Activated B cell treated with CpG ODN at 0.5 μM for 24 hours (primary cell): ENCODE measurements at regions not wholly inside any gene's neighbourhood (a gene's known extent, or its start where the extent isn't known, plus 50 kb on each side); places are given as distances from the start of the nearest gene placed in this dataset.

Source experiments
- ATAC-seq: fragments of 200-7000 bp; cut with Tn5 transposase; one replicate; pipeline ENCODE4 v1.10.0; 2021; ENCODE audit warnings: low read depth, mild to moderate bottlenecking, moderate library complexity
- CTCF ChIA-PET: fragments of 350-600 bp; sonication (Branson Sonifier 250); formaldehyde crosslinking; loops from one replicate; lab custom pipeline; 2021; ENCODE audit warnings: antibody characterized with exemption; lab: Charles Lee
- POLR2A ChIA-PET: fragments of 350-600 bp; sonication (Branson Sonifier 250); formaldehyde crosslinking; loops from one replicate; lab custom pipeline; 2021; ENCODE audit warnings: antibody characterized with exemption; lab: Charles Lee
- DNase-seq: peaks from one replicate; pipeline ENCODE4 v3.0.0; 2022
- H3K27ac Mint-ChIP-seq: one replicate; pipeline ENCODE4 v1.8.0; 2020; ENCODE audit warnings: mixed read lengths
- H3K27me3 Mint-ChIP-seq: one replicate; pipeline ENCODE4 v1.8.0; 2021; ENCODE audit warnings: mixed read lengths
- H3K36me3 Mint-ChIP-seq: one replicate; pipeline ENCODE4 v1.8.0; 2021; ENCODE audit warnings: low read depth, mixed read lengths
- H3K4me1 Mint-ChIP-seq: one replicate; pipeline ENCODE4 v1.8.0; 2021; ENCODE audit warnings: mixed read lengths
- H3K4me3 Mint-ChIP-seq: one replicate; pipeline ENCODE4 v1.8.0; 2020; ENCODE audit warnings: mild to moderate bottlenecking, mixed read lengths
- H3K9me3 Mint-ChIP-seq: one replicate; pipeline ENCODE4 v1.8.0; 2020; ENCODE audit warnings: mixed read lengths
- intact Hi-C: fragments of 100-400 bp; cut with micrococcal nuclease; formaldehyde crosslinking; loops from one replicate; pipeline ENCODE4 v1.15.1; 2024
- TF ChIP-seq, protein P1 (sequence below): fragments of 200-600 bp; IDR thresholded peaks from one replicate; pipeline ENCODE4 v1.8.0; 2022; ENCODE audit warnings: antibody characterized with exemption, mild to moderate bottlenecking

DNA sequence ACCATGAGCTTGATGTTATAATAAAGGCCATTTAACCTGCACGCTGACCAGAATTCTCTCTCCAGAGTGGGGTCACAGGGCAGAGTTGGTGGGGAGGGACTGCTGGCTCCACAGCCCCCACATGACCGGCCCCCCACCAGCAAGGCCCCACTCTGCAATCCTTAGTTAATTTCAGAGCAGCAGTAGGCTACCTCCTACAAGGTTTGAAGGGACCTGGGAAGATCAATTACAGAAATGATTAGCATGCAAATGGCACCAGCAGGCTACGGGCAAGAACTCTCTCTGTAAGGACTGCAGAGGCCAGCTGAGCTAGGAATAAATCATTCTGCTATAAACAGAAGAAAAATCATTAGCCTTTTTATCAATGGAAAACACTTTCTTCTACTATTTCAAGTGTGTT, 135.3 kb downstream of the C1D start:
- DNase-seq (no peak), ATAC-seq (no peak)
- ChIA-PET CTCF (no interaction called here), POLR2A (no interaction called here)
- Mint-ChIP-seq H3K27me3 (peaks cover 11% of the 10 kb centered on the region), H3K9me3 (no peaks in the 10 kb centered on the region), H3K4me3 (no peak overlapping the region), H3K36me3 (no peaks in the 10 kb centered on the region), H3K4me1 (no peaks in the 10 kb centered on the region), H3K27ac (no peak overlapping the region)
- intact Hi-C loops = no loop called here
- TF ChIP-seq, protein P1, sequence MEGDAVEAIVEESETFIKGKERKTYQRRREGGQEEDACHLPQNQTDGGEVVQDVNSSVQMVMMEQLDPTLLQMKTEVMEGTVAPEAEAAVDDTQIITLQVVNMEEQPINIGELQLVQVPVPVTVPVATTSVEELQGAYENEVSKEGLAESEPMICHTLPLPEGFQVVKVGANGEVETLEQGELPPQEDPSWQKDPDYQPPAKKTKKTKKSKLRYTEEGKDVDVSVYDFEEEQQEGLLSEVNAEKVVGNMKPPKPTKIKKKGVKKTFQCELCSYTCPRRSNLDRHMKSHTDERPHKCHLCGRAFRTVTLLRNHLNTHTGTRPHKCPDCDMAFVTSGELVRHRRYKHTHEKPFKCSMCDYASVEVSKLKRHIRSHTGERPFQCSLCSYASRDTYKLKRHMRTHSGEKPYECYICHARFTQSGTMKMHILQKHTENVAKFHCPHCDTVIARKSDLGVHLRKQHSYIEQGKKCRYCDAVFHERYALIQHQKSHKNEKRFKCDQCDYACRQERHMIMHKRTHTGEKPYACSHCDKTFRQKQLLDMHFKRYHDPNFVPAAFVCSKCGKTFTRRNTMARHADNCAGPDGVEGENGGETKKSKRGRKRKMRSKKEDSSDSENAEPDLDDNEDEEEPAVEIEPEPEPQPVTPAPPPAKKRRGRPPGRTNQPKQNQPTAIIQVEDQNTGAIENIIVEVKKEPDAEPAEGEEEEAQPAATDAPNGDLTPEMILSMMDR = no peak

DNA sequence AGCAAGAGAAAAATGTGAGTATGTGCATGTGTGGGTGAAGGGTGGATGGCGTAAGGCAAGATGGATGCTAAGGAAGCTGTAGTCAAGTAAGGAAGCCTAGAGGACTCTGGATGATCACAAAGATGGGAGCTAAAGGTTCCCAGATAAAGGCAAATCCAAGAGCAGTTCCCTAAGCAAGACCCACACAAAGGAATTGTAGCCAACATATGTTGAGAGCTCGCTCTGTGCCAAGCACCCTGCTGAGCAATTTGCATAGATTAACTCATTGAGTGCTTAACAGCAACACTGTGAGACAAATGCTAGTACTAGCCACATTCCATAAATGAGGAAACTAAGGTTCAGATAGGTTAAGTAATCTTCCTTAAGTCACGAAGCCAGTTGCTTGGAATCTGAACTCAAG, 132.6 kb downstream of the C1D start:
- Mint-ChIP-seq H3K36me3 (no peaks in the 10 kb centered on the region), H3K27ac (no peak overlapping the region), H3K4me1 (no peaks in the 10 kb centered on the region), H3K9me3 (no peaks in the 10 kb centered on the region), H3K4me3 (no peak overlapping the region), H3K27me3 (peaks cover 11% of the 10 kb centered on the region)
- TF ChIP-seq, protein P1 = no peak
- ATAC-seq (no peak), DNase-seq (no peak)
- intact Hi-C loops = no loop called here
- ChIA-PET CTCF (no interaction called here), POLR2A (no interaction called here)

DNA sequence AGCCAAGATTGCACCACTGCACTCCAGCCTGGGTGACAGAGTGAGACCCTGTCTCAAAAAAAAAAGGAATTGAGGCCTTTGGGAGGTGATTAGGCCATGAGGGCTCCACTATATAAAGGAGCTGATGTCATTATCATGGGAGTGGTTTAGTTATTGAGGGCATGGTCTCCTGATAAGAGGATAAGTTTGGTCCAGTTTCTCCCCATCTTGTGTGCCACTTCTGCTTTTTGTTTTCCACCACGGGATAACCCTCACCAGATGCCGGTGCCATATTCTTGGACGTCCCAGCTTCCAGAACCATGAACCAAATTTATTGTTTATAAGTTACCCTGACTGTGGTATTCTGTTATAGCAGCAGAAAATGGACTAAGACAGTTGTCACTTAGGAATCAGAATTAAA, 125.8 kb downstream of the C1D start:
- DNase-seq = no peak
- no peak overlapping the region for H3K27ac Mint-ChIP-seq
- H3K9me3 Mint-ChIP-seq = no peaks in the 10 kb centered on the region
- ATAC-seq = no peak
- H3K4me3 Mint-ChIP-seq = no peak overlapping the region
- H3K27me3 Mint-ChIP-seq = peaks cover 7% of the 10 kb centered on the region
- intact Hi-C loops = no loop called here
- H3K36me3 Mint-ChIP-seq = no peaks in the 10 kb centered on the region
- H3K4me1 Mint-ChIP-seq = no peaks in the 10 kb centered on the region
- TF ChIP-seq, protein P1 = no peak
- POLR2A ChIA-PET = no interaction called here
- CTCF ChIA-PET = no interaction called here

DNA sequence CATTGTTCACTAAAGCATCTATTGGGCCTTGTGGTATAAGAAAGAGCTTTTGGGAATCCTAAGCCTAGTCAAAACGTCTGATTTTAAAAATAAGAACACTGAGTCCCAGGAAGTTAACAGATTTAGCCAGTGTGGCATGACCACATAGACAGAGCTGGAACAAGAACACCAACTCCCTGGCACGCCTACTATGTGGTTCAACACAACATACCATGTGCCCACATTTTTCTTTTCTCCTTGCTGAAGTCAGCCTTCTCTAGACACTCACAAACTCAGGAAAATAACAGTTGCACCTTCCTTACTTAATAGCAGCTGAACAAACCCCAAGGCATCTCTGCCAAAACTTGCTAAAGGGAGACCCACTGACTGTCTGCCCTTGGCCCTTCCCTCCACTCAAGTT, 124.8 kb downstream of the C1D start:
- ChIA-PET CTCF (no interaction called here), POLR2A (no interaction called here)
- DNase-seq (no peak), ATAC-seq (no peak)
- intact Hi-C loops = no loop called here
- Mint-ChIP-seq H3K27ac (no peak overlapping the region), H3K36me3 (no peaks in the 10 kb centered on the region), H3K4me3 (no peak overlapping the region), H3K27me3 (peaks cover 5% of the 10 kb centered on the region), H3K9me3 (peaks cover 8% of the 10 kb centered on the region), H3K4me1 (no peaks in the 10 kb centered on the region)
- TF ChIP-seq, protein P1 = no peak

DNA sequence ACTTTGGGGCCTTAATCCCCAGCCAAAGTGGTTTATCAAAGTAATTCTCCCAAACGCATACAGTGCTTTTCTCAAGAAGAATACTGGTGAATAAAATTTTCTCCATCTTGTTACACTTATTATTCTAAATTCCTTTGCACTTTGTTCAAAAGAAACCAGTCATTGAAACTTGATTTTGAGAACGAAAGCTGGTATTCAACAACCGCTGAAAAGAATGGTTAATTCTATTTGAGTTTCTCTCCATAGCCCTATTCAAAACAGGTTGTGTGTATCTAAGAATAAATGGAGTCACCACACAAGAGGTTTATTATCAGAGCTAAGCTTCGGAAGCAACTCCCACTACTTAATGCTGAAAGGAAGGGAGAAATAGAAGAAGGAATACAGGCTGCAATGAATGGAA, 117.7 kb downstream of the C1D start:
- Mint-ChIP-seq H3K27me3 (peaks cover 7% of the 10 kb centered on the region), H3K4me1 (no peaks in the 10 kb centered on the region), H3K9me3 (peaks cover 18% of the 10 kb centered on the region), H3K36me3 (no peaks in the 10 kb centered on the region), H3K4me3 (no peak overlapping the region), H3K27ac (no peak overlapping the region)
- ChIA-PET POLR2A (no interaction called here), CTCF (no interaction called here)
- ATAC-seq (no peak), DNase-seq (no peak)
- TF ChIP-seq, protein P1 = no peak
- intact Hi-C loops = no loop called here
